ENCODE measurements at regions not wholly inside any gene's neighbourhood (a gene's known extent, or its start where the extent isn't known, plus 50 kb on each side); places are given as distances from the start of the nearest gene placed in this dataset.

- Histone ChIP-seq H3K36me3 (ENCODE audit: control insufficient read depth in 1 of 2, insufficient read depth in 2 of 2, low read length in 2 of 2) (no peaks in the 10 kb centered on the region), H3K27ac (ENCODE audit: low read depth, low read length) (no peak overlapping the region), H3K4me1 (ENCODE audit: control insufficient read depth in 1 of 2, insufficient read depth in 2 of 2, low read length in 2 of 2) (peaks cover 8 to 11% of the 10 kb centered on the region in 2 donors), H3K27me3 (ENCODE audit: control insufficient read depth in 1 of 2, insufficient read depth in 2 of 2, low read length in 2 of 2) (no peaks in the 10 kb centered on the region), H3K4me3 (ENCODE audit: low read depth in 1 of 2, low read length in 2 of 2) (no peak overlapping the region), H3K9me3 (ENCODE audit: control insufficient read depth in 1 of 2, low read length in 2 of 2) (no peaks in the 10 kb centered on the region), H3K9ac (ENCODE audit: low read depth in 1 of 2, low read length in 2 of 2) (no peak overlapping the region)
Measured at GRCh38 chr2:126413079-126413478, 242.9 kb upstream of the GYPC start.

- Histone ChIP-seq H3K9ac (ENCODE audit: low read depth in 1 of 2, low read length in 2 of 2) (no peak overlapping the region), H3K4me1 (ENCODE audit: control insufficient read depth in 1 of 2, insufficient read depth in 2 of 2, low read length in 2 of 2) (no peaks in the 10 kb centered on the region), H3K36me3 (ENCODE audit: control insufficient read depth in 1 of 2, insufficient read depth in 2 of 2, low read length in 2 of 2) (no peaks in the 10 kb centered on the region), H3K4me3 (ENCODE audit: low read depth in 1 of 2, low read length in 2 of 2) (no peak overlapping the region), H3K9me3 (ENCODE audit: control insufficient read depth in 1 of 2, low read length in 2 of 2) (no peaks in the 10 kb centered on the region), H3K27ac (ENCODE audit: low read depth, low read length) (no peak overlapping the region), H3K27me3 (ENCODE audit: control insufficient read depth in 1 of 2, insufficient read depth in 2 of 2, low read length in 2 of 2) (no peaks in the 10 kb centered on the region)
Measured at GRCh38 chr2:126419403-126419802, 236.6 kb upstream of the GYPC start.

GRCh38 chr2:126425943-126426342 lies 230.0 kb upstream of the GYPC start:
- Histone ChIP-seq H3K27ac (ENCODE audit: low read depth, low read length) (no peak overlapping the region), H3K36me3 (ENCODE audit: control insufficient read depth in 1 of 2, insufficient read depth in 2 of 2, low read length in 2 of 2) (no peaks in the 10 kb centered on the region), H3K4me3 (ENCODE audit: low read depth in 1 of 2, low read length in 2 of 2) (no peak overlapping the region), H3K27me3 (ENCODE audit: control insufficient read depth in 1 of 2, insufficient read depth in 2 of 2, low read length in 2 of 2) (no peaks in the 10 kb centered on the region), H3K9me3 (ENCODE audit: control insufficient read depth in 1 of 2, low read length in 2 of 2) (no peaks in the 10 kb centered on the region), H3K4me1 (ENCODE audit: control insufficient read depth in 1 of 2, insufficient read depth in 2 of 2, low read length in 2 of 2) (no peaks in the 10 kb centered on the region), H3K9ac (ENCODE audit: low read depth in 1 of 2, low read length in 2 of 2) (no peak overlapping the region)

- Histone ChIP-seq H3K27me3 (ENCODE audit: control insufficient read depth in 1 of 2, insufficient read depth in 2 of 2, low read length in 2 of 2) (no peaks in the 10 kb centered on the region), H3K9ac (ENCODE audit: low read depth in 1 of 2, low read length in 2 of 2) (no peak overlapping the region), H3K4me1 (ENCODE audit: control insufficient read depth in 1 of 2, insufficient read depth in 2 of 2, low read length in 2 of 2) (no peaks in the 10 kb centered on the region), H3K27ac (ENCODE audit: low read depth, low read length) (no peak overlapping the region), H3K4me3 (ENCODE audit: low read depth in 1 of 2, low read length in 2 of 2) (no peak overlapping the region), H3K36me3 (ENCODE audit: control insufficient read depth in 1 of 2, insufficient read depth in 2 of 2, low read length in 2 of 2) (no peaks in the 10 kb centered on the region), H3K9me3 (ENCODE audit: control insufficient read depth in 1 of 2, low read length in 2 of 2) (no peaks in the 10 kb centered on the region)
Measured at GRCh38 chr2:126429103-126429502, 226.9 kb upstream of the GYPC start.

- Histone ChIP-seq H3K27me3 (ENCODE audit: control insufficient read depth in 1 of 2, insufficient read depth in 2 of 2, low read length in 2 of 2) (no peaks in the 10 kb centered on the region), H3K4me3 (ENCODE audit: low read depth in 1 of 2, low read length in 2 of 2) (no peak overlapping the region), H3K9ac (ENCODE audit: low read depth in 1 of 2, low read length in 2 of 2) (no peak overlapping the region), H3K36me3 (ENCODE audit: control insufficient read depth in 1 of 2, insufficient read depth in 2 of 2, low read length in 2 of 2) (no peaks in the 10 kb centered on the region), H3K27ac (ENCODE audit: low read depth, low read length) (no peak overlapping the region), H3K9me3 (ENCODE audit: control insufficient read depth in 1 of 2, low read length in 2 of 2) (no peaks in the 10 kb centered on the region), H3K4me1 (ENCODE audit: control insufficient read depth in 1 of 2, insufficient read depth in 2 of 2, low read length in 2 of 2) (no peaks in the 10 kb centered on the region)
Measured at GRCh38 chr2:126431136-126431535, 224.8 kb upstream of the GYPC start.

- Histone ChIP-seq H3K9me3 (ENCODE audit: control insufficient read depth in 1 of 2, low read length in 2 of 2) (no peaks in the 10 kb centered on the region), H3K4me1 (ENCODE audit: control insufficient read depth in 1 of 2, insufficient read depth in 2 of 2, low read length in 2 of 2) (no peaks in the 10 kb centered on the region), H3K4me3 (ENCODE audit: low read depth in 1 of 2, low read length in 2 of 2) (no peak overlapping the region), H3K36me3 (ENCODE audit: control insufficient read depth in 1 of 2, insufficient read depth in 2 of 2, low read length in 2 of 2) (no peaks in the 10 kb centered on the region), H3K9ac (ENCODE audit: low read depth in 1 of 2, low read length in 2 of 2) (no peak overlapping the region), H3K27me3 (ENCODE audit: control insufficient read depth in 1 of 2, insufficient read depth in 2 of 2, low read length in 2 of 2) (no peaks in the 10 kb centered on the region), H3K27ac (ENCODE audit: low read depth, low read length) (no peak overlapping the region)
Measured at GRCh38 chr2:126436411-126436810, 219.5 kb upstream of the GYPC start.

- Histone ChIP-seq H3K9me3 (ENCODE audit: control insufficient read depth in 1 of 2, low read length in 2 of 2) (no peaks in the 10 kb centered on the region), H3K9ac (ENCODE audit: low read depth in 1 of 2, low read length in 2 of 2) (no peak overlapping the region), H3K27ac (ENCODE audit: low read depth, low read length) (no peak overlapping the region), H3K27me3 (ENCODE audit: control insufficient read depth in 1 of 2, insufficient read depth in 2 of 2, low read length in 2 of 2) (no peaks in the 10 kb centered on the region), H3K4me1 (ENCODE audit: control insufficient read depth in 1 of 2, insufficient read depth in 2 of 2, low read length in 2 of 2) (no peaks in the 10 kb centered on the region), H3K36me3 (ENCODE audit: control insufficient read depth in 1 of 2, insufficient read depth in 2 of 2, low read length in 2 of 2) (no peaks in the 10 kb centered on the region), H3K4me3 (ENCODE audit: low read depth in 1 of 2, low read length in 2 of 2) (no peak overlapping the region)
Measured at GRCh38 chr2:126437016-126437415, 218.9 kb upstream of the GYPC start.

- Histone ChIP-seq H3K36me3 (ENCODE audit: control insufficient read depth in 1 of 2, insufficient read depth in 2 of 2, low read length in 2 of 2) (no peaks in the 10 kb centered on the region), H3K4me1 (ENCODE audit: control insufficient read depth in 1 of 2, insufficient read depth in 2 of 2, low read length in 2 of 2) (peaks cover 0 to 4% of the 10 kb centered on the region in 2 donors), H3K27ac (ENCODE audit: low read depth, low read length) (no peak overlapping the region), H3K27me3 (ENCODE audit: control insufficient read depth in 1 of 2, insufficient read depth in 2 of 2, low read length in 2 of 2) (no peaks in the 10 kb centered on the region), H3K9ac (ENCODE audit: low read depth in 1 of 2, low read length in 2 of 2) (no peak overlapping the region), H3K4me3 (ENCODE audit: low read depth in 1 of 2, low read length in 2 of 2) (no peak overlapping the region), H3K9me3 (ENCODE audit: control insufficient read depth in 1 of 2, low read length in 2 of 2) (no peaks in the 10 kb centered on the region)
Measured at GRCh38 chr2:126444512-126444911, 211.4 kb upstream of the GYPC start.

GRCh38 chr2:126446106-126446695 lies 209.8 kb upstream of the GYPC start:
- H3K9me3 ChIP-seq (ENCODE audit: control insufficient read depth in 1 of 2, low read length in 2 of 2) = no peaks in the 10 kb centered on the region
- H3K36me3 ChIP-seq (ENCODE audit: control insufficient read depth in 1 of 2, insufficient read depth in 2 of 2, low read length in 2 of 2) = no peaks in the 10 kb centered on the region
- H3K27ac ChIP-seq (ENCODE audit: low read depth, low read length) = no peak overlapping the region
- peaks cover 0 to 4% of the 10 kb centered on the region in 2 donors for H3K4me1 ChIP-seq (ENCODE audit: control insufficient read depth in 1 of 2, insufficient read depth in 2 of 2, low read length in 2 of 2)
- H3K4me3 ChIP-seq (ENCODE audit: low read depth in 1 of 2, low read length in 2 of 2) = no peak overlapping the region
- no peak overlapping the region for H3K9ac ChIP-seq (ENCODE audit: low read depth in 1 of 2, low read length in 2 of 2)
- H3K27me3 ChIP-seq (ENCODE audit: control insufficient read depth in 1 of 2, insufficient read depth in 2 of 2, low read length in 2 of 2) = no peaks in the 10 kb centered on the region

GRCh38 chr2:126448611-126449010 lies 207.3 kb upstream of the GYPC start:
- no peaks in the 10 kb centered on the region for H3K27me3 ChIP-seq (ENCODE audit: control insufficient read depth in 1 of 2, insufficient read depth in 2 of 2, low read length in 2 of 2)
- peak overlapping the region in 1 of 2 donors; percentile 5 for H3K4me3 ChIP-seq (ENCODE audit: low read depth in 1 of 2, low read length in 2 of 2)

GRCh38 chr2:126449677-126450076 lies 206.3 kb upstream of the GYPC start:
- Histone ChIP-seq H3K27me3 (ENCODE audit: control insufficient read depth in 1 of 2, insufficient read depth in 2 of 2, low read length in 2 of 2) (no peaks in the 10 kb centered on the region), H3K4me1 (ENCODE audit: control insufficient read depth in 1 of 2, insufficient read depth in 2 of 2, low read length in 2 of 2) (peaks cover 0 to 4% of the 10 kb centered on the region in 2 donors), H3K27ac (ENCODE audit: low read depth, low read length) (no peak overlapping the region), H3K4me3 (ENCODE audit: low read depth in 1 of 2, low read length in 2 of 2) (no peak overlapping the region), H3K9ac (ENCODE audit: low read depth in 1 of 2, low read length in 2 of 2) (no peak overlapping the region), H3K9me3 (ENCODE audit: control insufficient read depth in 1 of 2, low read length in 2 of 2) (no peaks in the 10 kb centered on the region), H3K36me3 (ENCODE audit: control insufficient read depth in 1 of 2, insufficient read depth in 2 of 2, low read length in 2 of 2) (no peaks in the 10 kb centered on the region)

More at GRCh38 chr2:126448611-126449010, 207.3 kb upstream of the GYPC start:
- Histone ChIP-seq H3K27ac (ENCODE audit: low read depth, low read length) (no peak overlapping the region), H3K36me3 (ENCODE audit: control insufficient read depth in 1 of 2, insufficient read depth in 2 of 2, low read length in 2 of 2) (no peaks in the 10 kb centered on the region), H3K9me3 (ENCODE audit: control insufficient read depth in 1 of 2, low read length in 2 of 2) (no peaks in the 10 kb centered on the region), H3K4me1 (ENCODE audit: control insufficient read depth in 1 of 2, insufficient read depth in 2 of 2, low read length in 2 of 2) (peaks cover 0 to 4% of the 10 kb centered on the region in 2 donors), H3K9ac (ENCODE audit: low read depth in 1 of 2, low read length in 2 of 2) (no peak overlapping the region)
